GM18868 (cell line): ENCODE measurements at regions not wholly inside any gene's neighbourhood (a gene's known extent, or its start where the extent isn't known, plus 50 kb on each side); places are given as distances from the start of the nearest gene placed in this dataset.

Experiments
- ATAC-seq: cut with Tn5 transposase; IDR thresholded peaks from one replicate; pipeline ENCODE4 v1.9.1; 2021; ENCODE audit warnings: mild to moderate bottlenecking, moderate library complexity; ENCODE audit not compliant: unreplicated experiment

GRCh38 chrX:22325096-22325495, 52.4 kb downstream of the CBLL2 start:
- no peak for ATAC-seq

DNA sequence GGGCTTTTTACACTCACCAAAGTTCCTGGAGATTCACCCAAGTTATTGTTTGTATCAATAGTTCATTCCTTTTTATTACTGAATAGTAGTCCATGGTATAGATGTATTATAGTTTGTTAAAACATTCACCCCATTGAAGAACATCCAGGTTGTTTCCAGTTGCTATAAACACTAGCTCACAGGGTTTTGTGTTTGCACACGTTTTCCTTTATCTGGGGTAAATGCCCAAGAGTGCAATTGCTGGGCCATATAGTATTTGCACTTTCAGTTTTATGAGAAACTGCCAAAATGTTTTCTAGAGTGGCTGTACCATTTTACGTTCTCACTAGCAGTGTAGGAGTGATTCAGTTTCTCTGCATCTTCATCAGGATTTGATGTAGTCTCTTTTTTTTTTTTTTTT, 57.1 kb downstream of the CBLL2 start:
- no peak for ATAC-seq

DNA sequence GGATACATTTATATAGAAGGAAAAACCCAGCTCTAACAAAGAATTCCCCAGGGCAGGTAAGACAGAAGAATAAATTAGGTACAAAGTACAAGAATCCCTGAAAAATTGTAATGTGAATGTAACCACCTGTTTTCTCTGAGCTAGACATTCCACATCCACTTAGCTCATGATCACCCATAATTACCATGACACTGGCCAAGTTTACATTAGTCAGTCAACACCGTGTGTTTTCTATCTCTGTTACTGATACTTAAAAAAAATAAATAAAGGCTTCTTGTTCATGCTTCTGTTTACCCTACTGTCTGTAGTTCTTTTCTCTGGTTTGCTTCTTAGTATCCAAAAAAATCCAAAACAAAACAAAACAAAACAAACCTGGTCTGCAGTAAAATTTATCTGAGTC, 66.0 kb downstream of the CBLL2 start:
- ATAC-seq: no peak

DNA sequence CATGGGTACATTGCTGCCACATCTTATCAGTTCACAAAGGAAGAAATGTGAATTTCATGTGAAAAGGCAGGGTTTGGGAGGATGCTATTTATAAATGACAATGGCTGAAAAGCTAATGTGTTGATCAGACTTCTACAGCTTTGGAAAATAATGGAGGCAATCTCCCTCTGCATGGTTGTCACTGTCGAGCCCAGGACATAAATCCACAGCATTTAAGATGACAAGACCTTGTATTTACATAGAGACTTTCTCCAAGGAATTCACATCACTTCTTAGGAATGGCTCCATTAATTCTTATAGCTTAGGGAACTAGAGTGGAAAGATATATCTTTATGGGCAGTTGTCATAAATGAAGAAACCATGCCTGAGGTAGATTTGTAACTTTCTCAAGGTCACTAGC, 66.7 kb downstream of the CBLL2 start:
- ATAC-seq: no peak

- no peak for ATAC-seq
Observed at GRCh38 chrX:22340022-22340616, 67.4 kb downstream of the CBLL2 start.

GRCh38 chrX:22343192-22343591, 70.5 kb downstream of the CBLL2 start:
- no peak for ATAC-seq

DNA sequence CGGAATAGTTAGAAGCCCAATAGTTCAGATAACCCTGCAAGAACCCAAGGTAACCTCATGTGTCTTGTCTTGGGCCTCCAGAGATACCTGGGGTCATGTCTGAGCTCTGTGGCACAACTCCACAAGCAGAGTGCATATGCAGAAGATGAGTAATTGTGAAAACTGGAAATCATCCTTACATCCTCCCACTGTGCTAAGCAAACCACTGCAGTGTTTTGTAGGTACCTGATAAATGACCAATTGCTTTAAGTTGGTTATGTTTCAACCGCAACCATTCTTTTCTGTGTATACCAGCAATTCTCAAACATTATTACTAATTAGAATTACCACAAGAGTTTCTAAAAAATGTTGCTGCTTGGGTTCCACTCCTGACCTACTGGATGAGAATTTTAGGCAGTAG, 73.2 kb downstream of the CBLL2 start:
- ATAC-seq: no peak

DNA sequence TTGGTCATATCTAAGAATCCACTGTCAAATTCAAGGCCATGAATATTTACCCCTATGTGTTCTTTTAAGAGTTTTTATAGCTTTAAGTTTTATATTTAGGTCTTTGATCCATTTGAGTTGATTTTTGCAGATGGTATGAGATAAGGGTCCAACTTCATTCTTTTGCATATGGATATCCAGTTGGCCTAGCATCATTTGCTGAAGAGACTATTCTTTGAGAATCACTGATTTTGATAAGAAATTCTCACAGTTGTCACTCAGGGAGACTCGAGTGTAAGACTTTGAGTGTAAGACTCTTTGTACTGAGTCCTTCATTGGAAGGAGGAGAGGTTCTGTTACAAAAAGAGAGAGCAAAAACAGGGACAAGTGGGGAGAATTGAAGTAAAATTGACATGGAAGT, 74.8 kb downstream of the CBLL2 start:
- no peak for ATAC-seq

- ATAC-seq: no peak
Observed at GRCh38 chrX:22349116-22349515, 76.4 kb downstream of the CBLL2 start.

DNA sequence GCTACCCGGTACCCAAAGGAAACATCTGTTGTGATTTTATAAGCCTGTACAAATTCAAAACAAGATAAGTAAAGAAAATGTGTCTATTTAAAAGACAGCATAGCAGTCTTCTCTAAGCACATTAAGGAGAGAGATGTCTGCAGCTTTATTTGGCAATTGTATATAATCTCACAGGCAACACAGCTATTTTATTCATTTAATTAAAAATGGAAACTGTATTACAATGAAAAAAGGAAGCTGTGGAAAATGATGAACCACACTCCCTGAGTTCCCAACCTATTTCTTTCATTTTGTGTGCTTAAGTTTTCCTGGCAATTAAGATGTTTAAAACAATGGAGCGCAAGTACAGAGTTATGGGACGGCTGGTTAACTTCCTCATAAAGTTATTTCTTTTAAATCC, 78.4 kb downstream of the CBLL2 start:
- ATAC-seq: no peak

- ATAC-seq: no peak
Observed at GRCh38 chrX:22351966-22352365, 79.3 kb downstream of the CBLL2 start.

DNA sequence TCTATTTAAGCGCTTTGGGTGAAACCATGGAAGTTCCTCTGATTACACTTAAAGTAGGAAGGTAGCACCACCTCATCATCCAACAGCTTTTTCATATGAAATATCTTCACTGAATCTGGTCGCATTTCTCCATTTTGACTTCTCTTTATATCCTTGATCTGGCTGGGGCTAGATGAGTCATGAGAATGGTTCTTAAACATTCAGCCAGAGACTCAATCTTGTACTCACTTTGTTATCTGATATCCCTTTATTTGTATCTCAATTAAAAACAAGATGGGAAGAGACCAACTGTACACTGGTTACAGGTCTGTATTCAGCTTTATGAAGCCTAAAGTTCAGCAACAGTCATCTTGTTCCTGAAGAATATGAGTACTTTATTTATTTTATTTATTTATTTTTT, 84.9 kb downstream of the CBLL2 start:
- no peak for ATAC-seq

DNA sequence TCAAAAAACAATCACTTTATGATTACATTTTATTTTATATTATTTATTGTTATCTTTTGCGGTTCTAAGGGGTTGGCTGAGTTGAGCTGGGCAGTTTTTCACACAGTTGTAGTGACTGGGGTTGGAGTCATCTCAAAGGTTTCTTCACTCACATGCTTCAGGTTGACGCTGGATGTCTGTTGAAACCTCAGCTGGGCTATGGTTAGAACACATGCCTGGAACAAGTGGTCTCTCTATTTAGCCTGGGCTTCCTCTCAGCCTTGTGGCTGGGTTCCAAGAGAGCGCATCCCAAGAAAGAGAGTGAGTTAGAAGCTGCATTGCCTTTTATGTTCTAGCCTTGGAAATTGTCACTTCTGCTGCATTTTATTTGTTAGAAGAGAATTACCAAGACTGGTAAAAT, 87.4 kb downstream of the CBLL2 start:
- ATAC-seq: no peak

GRCh38 chrX:22365460-22365859, 92.7 kb downstream of the CBLL2 start:
- ATAC-seq: no peak

- no peak for ATAC-seq
Observed at GRCh38 chrX:22366166-22366702, 93.5 kb downstream of the CBLL2 start.

- ATAC-seq: no peak
Observed at GRCh38 chrX:22366906-22367305, 94.2 kb downstream of the CBLL2 start.

DNA sequence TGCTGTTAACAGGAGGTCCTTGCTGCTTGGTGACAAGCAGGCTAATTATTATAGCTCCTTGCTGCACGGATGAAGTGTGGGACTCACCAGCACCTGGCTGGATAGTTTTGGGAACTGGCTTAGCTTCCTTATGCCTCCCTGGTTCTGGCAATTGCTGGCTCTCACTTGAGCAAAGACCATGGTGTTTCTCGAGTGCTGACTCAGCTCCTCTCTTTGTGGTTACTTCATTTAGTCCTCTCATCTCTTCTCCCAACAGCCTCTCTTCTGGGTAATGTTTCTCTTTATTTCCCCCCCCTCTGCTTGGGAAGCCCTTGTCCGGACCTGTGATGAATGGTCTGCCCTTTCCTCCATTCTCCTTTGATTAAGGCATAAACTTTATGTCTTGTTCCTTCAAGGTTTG, 100.4 kb downstream of the CBLL2 start:
- ATAC-seq: no peak

DNA sequence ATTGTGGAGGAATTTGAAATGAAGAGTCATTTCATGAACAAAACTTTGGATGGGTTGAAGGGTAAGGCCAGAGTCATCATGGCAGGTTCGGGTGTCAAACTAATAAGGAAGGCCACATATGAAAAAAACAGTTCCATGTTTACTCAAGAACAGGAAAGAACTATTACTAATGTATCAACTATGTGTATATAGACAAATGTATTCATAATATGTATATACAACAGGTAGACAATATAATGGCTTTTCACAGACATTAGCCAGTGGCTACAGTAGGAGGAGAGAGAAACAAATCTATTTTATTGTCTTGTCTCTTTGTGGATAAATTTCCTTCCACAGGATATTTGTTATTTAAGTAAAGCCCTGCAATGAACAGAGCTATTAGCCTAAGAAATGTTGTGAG, 101.1 kb downstream of the CBLL2 start:
- ATAC-seq: no peak

- no peak for ATAC-seq
Observed at GRCh38 chrX:22376369-22376768, 103.7 kb downstream of the CBLL2 start.

GRCh38 chrX:22378296-22378695, 105.6 kb downstream of the CBLL2 start:
- no peak for ATAC-seq

DNA sequence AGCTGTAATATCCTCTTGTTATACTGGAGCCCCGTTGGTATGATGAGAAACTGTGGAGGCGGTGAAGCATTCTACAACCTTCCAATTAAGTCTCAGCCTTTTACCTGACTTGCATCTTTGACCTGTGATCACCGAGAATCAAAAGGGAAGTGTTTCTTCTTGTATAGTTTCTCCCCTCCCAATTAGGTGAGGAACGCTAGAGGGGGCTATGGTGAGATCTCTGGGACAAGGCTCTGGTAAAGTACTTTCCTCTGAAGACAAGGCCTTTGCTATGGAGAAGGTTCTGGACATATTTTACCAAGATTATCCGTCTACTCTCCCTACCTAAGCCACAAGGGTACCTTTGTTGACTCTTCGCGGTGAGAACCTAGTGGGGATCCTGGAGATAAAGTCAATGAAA, 111.3 kb downstream of the CBLL2 start:
- ATAC-seq: no peak

DNA sequence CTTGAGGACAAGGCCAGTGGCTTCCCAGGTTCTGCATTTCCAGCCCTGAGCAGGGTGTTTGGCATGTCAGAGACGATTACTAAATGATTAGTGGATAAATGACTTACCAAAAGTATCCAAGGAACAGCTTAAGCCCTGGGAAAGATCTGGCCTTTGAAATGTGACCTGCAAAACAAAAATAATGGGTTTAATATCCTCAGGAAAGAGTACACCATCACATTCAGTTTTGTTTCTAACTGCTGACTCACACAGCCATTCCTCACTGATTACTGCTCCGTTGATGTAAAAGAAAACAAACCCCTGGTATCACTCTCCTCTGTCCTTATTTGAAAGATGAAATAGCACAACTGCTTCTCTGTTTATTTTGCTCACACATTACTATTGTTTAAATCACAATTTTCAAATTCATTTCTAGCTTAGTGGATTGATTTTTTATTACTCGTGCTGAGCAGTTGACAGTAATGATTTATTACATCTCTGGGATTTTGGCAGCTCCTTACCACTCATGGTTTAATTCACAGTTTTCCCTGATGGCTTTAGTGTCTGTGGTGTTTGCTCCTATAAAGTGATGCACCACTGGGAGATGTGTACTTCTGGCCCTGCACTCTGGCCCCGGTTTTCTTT, 117.0 kb downstream of the CBLL2 start:
- no peak for ATAC-seq
